Smooth muscle cell (in vitro differentiated cells): ENCODE measurements at regions not wholly inside any gene's neighbourhood (a gene's known extent, or its start where the extent isn't known, plus 50 kb on each side); places are given as distances from the start of the nearest gene placed in this dataset.

ENCODE experiments used
- DNase-seq: peaks from one replicate; lab custom pipeline; 2025; ENCODE audit not compliant: unreplicated experiment; lab: John Stamatoyannopoulos, UW
- H2AFZ ChIP-seq: fragments of 200-600 bp; sonication (generic); 2 replicates; pipeline ENCODE4 v1.6.0; 2016; ENCODE audit warnings: antibody characterized with exemption, low read depth, mild to moderate bottlenecking
- H3F3A ChIP-seq: fragments of 200-600 bp; sonication (generic); 2 replicates; pipeline ENCODE4 v1.6.0; 2017; ENCODE audit warnings: antibody characterized with exemption, low read depth
- H3K27ac ChIP-seq: fragments of 200-600 bp; sonication (generic); 2 replicates; pipeline ENCODE4 v1.5.1; 2016; ENCODE audit warnings: low read depth, mild to moderate bottlenecking
- H3K27me3 ChIP-seq: fragments of 200-600 bp; sonication (generic); 2 replicates; pipeline ENCODE4 v1.6.1; 2016; ENCODE audit warnings: low read depth, mild to moderate bottlenecking
- H3K36me3 ChIP-seq: fragments of 200-600 bp; sonication (generic); 2 replicates; pipeline ENCODE4 v1.5.1; 2016; ENCODE audit warnings: low read depth
- H3K4me1 ChIP-seq: fragments of 200-600 bp; sonication (generic); 2 replicates; pipeline ENCODE4 v1.5.1; 2016; ENCODE audit warnings: low read depth
- H3K4me2 ChIP-seq: fragments of 200-600 bp; sonication (generic); 2 replicates; pipeline ENCODE4 v1.6.0; 2016; ENCODE audit warnings: mild to moderate bottlenecking
- H3K4me3 ChIP-seq: fragments of 200-600 bp; sonication (generic); 2 replicates; pipeline ENCODE4 v1.5.1; 2016; ENCODE audit warnings: mild to moderate bottlenecking
- H3K79me2 ChIP-seq: fragments of 200-600 bp; sonication (generic); 2 replicates; pipeline ENCODE4 v1.6.0; 2016; ENCODE audit warnings: low read depth, mild to moderate bottlenecking
- H3K9ac ChIP-seq: fragments of 200-600 bp; sonication (generic); 2 replicates; pipeline ENCODE4 v1.6.0; 2016; ENCODE audit warnings: low read depth
- H3K9me3 ChIP-seq: fragments of 200-600 bp; sonication (generic); replicated peaks from 2 replicates; pipeline ENCODE4 v1.5.1; 2016; ENCODE audit warnings: low read depth
- H4K20me1 ChIP-seq: fragments of 200-600 bp; sonication (generic); 2 replicates; pipeline ENCODE4 v1.6.0; 2016; ENCODE audit warnings: low read depth
- CTCF ChIP-seq: fragments of 200-600 bp; sonication (generic); IDR thresholded peaks from 2 replicates; pipeline ENCODE4 v1.5.1; 2017; ENCODE audit warnings: borderline replicate concordance, mild to moderate bottlenecking, antibody characterized with exemption; ENCODE audit not compliant: insufficient read depth, poor library complexity, severe bottlenecking
- WGBS: methylation state at CpG from one replicate; pipeline ENCODE4 v1.1.7; 2016; ENCODE audit warnings: low lambda C conversion rate; 5-methylcytosine and 5-hydroxymethylcytosine counted together

- Histone ChIP-seq H3K27ac (no peak overlapping the region), H3K27me3 (no peaks in the 10 kb centered on the region), H3K9me3 (no peaks in the 10 kb centered on the region), H3K4me1 (no peaks in the 10 kb centered on the region), H3K4me2 (no peak overlapping the region), H4K20me1 (no peaks in the 10 kb centered on the region), H3K4me3 (no peak overlapping the region), H3K9ac (no peak overlapping the region), H3K79me2 (no peaks in the 10 kb centered on the region), H3F3A (peaks cover 11% of the 10 kb centered on the region), H2AFZ (no peak overlapping the region), H3K36me3 (no peaks in the 10 kb centered on the region)
- no peak for TF ChIP-seq CTCF
- DNase-seq = no peak
- WGBS = 95% methylated on average over 1 of the region's 1 CpG
These were observed 239.4 kb downstream of the KCNJ2 start for GRCh38 chr17:70408768-70409167.

GRCh38 chr17:70414300-70414699, 245.0 kb downstream of the KCNJ2 start:
- 67% methylated on average over 3 of the region's 3 CpGs for WGBS
- H3K4me3 ChIP-seq = no peak overlapping the region
- no peak for TF ChIP-seq CTCF
- H3K4me2 ChIP-seq = no peak overlapping the region
- no peaks in the 10 kb centered on the region for H3K4me1 ChIP-seq
- H3K79me2 ChIP-seq = no peaks in the 10 kb centered on the region
- H4K20me1 ChIP-seq = no peaks in the 10 kb centered on the region
- H3F3A ChIP-seq = no peaks in the 10 kb centered on the region
- H3K9ac ChIP-seq = no peak overlapping the region
- no peaks in the 10 kb centered on the region for H3K36me3 ChIP-seq
- H3K27me3 ChIP-seq = no peaks in the 10 kb centered on the region
- no peak overlapping the region for H3K27ac ChIP-seq
- DNase-seq = no peak
- no peak overlapping the region for H2AFZ ChIP-seq
- H3K9me3 ChIP-seq = no peaks in the 10 kb centered on the region

GRCh38 chr17:70420861-70421445, 251.6 kb downstream of the KCNJ2 start:
- H3K9ac ChIP-seq = no peak overlapping the region
- H3K4me3 ChIP-seq = no peak overlapping the region
- WGBS = 61% methylated on average over 2 of the region's 2 CpGs
- no peaks in the 10 kb centered on the region for H3K79me2 ChIP-seq
- no peak overlapping the region for H3K27ac ChIP-seq
- H2AFZ ChIP-seq = no peak overlapping the region
- no peaks in the 10 kb centered on the region for H3K9me3 ChIP-seq
- DNase-seq = no peak
- no peaks in the 10 kb centered on the region for H3K36me3 ChIP-seq
- no peak for TF ChIP-seq CTCF
- no peaks in the 10 kb centered on the region for H3F3A ChIP-seq
- no peaks in the 10 kb centered on the region for H4K20me1 ChIP-seq
- H3K4me2 ChIP-seq = no peak overlapping the region
- H3K27me3 ChIP-seq = peaks cover 4% of the 10 kb centered on the region
- H3K4me1 ChIP-seq = no peaks in the 10 kb centered on the region

GRCh38 chr17:70422862-70423261, 253.5 kb downstream of the KCNJ2 start:
- no peak for DNase-seq
- Histone ChIP-seq H3K27me3 (peaks cover 5% of the 10 kb centered on the region), H3K4me3 (no peak overlapping the region)

More at GRCh38 chr17:70422862-70423261, 253.5 kb downstream of the KCNJ2 start:
- Histone ChIP-seq H3K27ac (no peak overlapping the region), H3K79me2 (no peaks in the 10 kb centered on the region), H3K36me3 (no peaks in the 10 kb centered on the region), H3K9me3 (no peaks in the 10 kb centered on the region), H4K20me1 (no peaks in the 10 kb centered on the region), H3F3A (no peaks in the 10 kb centered on the region), H3K4me2 (no peak overlapping the region), H3K4me1 (no peaks in the 10 kb centered on the region), H2AFZ (no peak overlapping the region), H3K9ac (no peak overlapping the region)
- TF ChIP-seq CTCF = no peak
